Loucy (cell line): ENCODE measurements at regions not wholly inside any gene's neighbourhood (a gene's known extent, or its start where the extent isn't known, plus 50 kb on each side); places are given as distances from the start of the nearest gene placed in this dataset.

Source experiments
- CTCF ChIP-seq: fragments of 200-600 bp; sonication (generic); conservative IDR thresholded peaks from 2 replicates; pipeline ENCODE4 v1.5.1; 2014; ENCODE audit warnings: mild to moderate bottlenecking, antibody characterized with exemption, low read length
- EZH2phosphoT487 ChIP-seq: fragments of 200-600 bp; IDR thresholded peaks from 2 replicates; pipeline ENCODE4 v1.6.1; 2018; ENCODE audit warnings: antibody characterized with exemption, mild to moderate bottlenecking, moderate library complexity, borderline replicate concordance

- TF ChIP-seq CTCF, result no peak
- no peak for TF ChIP-seq EZH2phosphoT487
Measured at GRCh38 chr13:40116008-40116407, 460.5 kb downstream of the COG6 start.
